Esophagus (tissue), 2 donors: ENCODE measurements at regions not wholly inside any gene's neighbourhood (a gene's known extent, or its start where the extent isn't known, plus 50 kb on each side); places are given as distances from the start of the nearest gene placed in this dataset.
"Not testable (repeated sequence)": the region's sequence is repeated elsewhere in the genome, so short reads cannot be mapped to it uniquely, and the experiment has no call there.

Source experiments
- H3K27ac ChIP-seq, 2 donors: one replicate each; pipeline ENCODE4 v1.5.1; 2013; ENCODE audit warnings: low read depth in 2 of 2, mild to moderate bottlenecking in 2 of 2, inconsistent platforms in 1 of 2, low read length in 1 of 2, moderate library complexity in 1 of 2
- H3K27me3 ChIP-seq, 2 donors: one replicate each; pipeline ENCODE4 v1.6.1; 2013; ENCODE audit warnings: low read length in 2 of 2, control low read depth in 1 of 2, mild to moderate bottlenecking in 1 of 2; ENCODE audit not compliant: insufficient read depth in 2 of 2, control insufficient read depth in 1 of 2
- H3K36me3 ChIP-seq, 2 donors: one replicate each; pipeline ENCODE4 v1.6.1; 2013; ENCODE audit warnings: low read length in 1 of 2; ENCODE audit not compliant: control insufficient read depth in 2 of 2, insufficient read depth in 2 of 2
- H3K4me1 ChIP-seq, 2 donors: one replicate each; pipeline ENCODE4 v1.6.1; 2013; ENCODE audit warnings: low read length in 1 of 2; ENCODE audit not compliant: control insufficient read depth in 2 of 2, insufficient read depth in 2 of 2
- H3K4me3 ChIP-seq, 2 donors: one replicate each; pipeline ENCODE4 v1.5.1; 2013; ENCODE audit warnings: low read length in 2 of 2, mild to moderate bottlenecking in 2 of 2, low read depth in 1 of 2, moderate library complexity in 1 of 2
- H3K9me3 ChIP-seq, 2 donors: one replicate each; pipeline ENCODE4 v1.6.1; 2013; ENCODE audit warnings: mild to moderate bottlenecking in 2 of 2, low read depth in 1 of 2, low read length in 1 of 2, moderate library complexity in 1 of 2; ENCODE audit not compliant: control insufficient read depth in 2 of 2, insufficient read depth in 1 of 2
- WGBS, 2 donors: extraction: QIAGEN DNeasy Blood & Tissue Kit; methylation state at CpG; one replicate each; pipeline ENCODE4 v1.1.7; 2013; 5-methylcytosine and 5-hydroxymethylcytosine counted together
- donor health status: healthy with polysubstance abuse.
- donor health status: Bipolar disorder and iron deficiency.

GRCh38 chrX:38954520-38954919 lies 153.3 kb downstream of the MID1IP1 start:
- no peak overlapping the region for H3K4me3 ChIP-seq
- WGBS, 2 donors, result 74 to 91% methylated on average over 2 of the region's 2 CpGs
- H3K9me3 ChIP-seq, result no peaks in the 10 kb centered on the region
- H3K27me3 ChIP-seq, result no peaks in the 10 kb centered on the region
- no peaks in the 10 kb centered on the region for H3K4me1 ChIP-seq
- no peaks in the 10 kb centered on the region for H3K36me3 ChIP-seq
- H3K27ac ChIP-seq, result no peak overlapping the region

- H3K27ac ChIP-seq, result no peak overlapping the region
These were observed 158.5 kb downstream of the MID1IP1 start for GRCh38 chrX:38959736-38960135.

GRCh38 chrX:38960137-38960536 lies 158.9 kb downstream of the MID1IP1 start:
- Histone ChIP-seq H3K9me3 (peaks cover 0 to 6% of the 10 kb centered on the region in 2 donors), H3K27me3 (no peaks in the 10 kb centered on the region), H3K4me1 (no peaks in the 10 kb centered on the region), H3K4me3 (no peak overlapping the region), H3K36me3 (no peaks in the 10 kb centered on the region), H3K27ac (no peak overlapping the region)
- WGBS, 2 donors, result 42 to 66% methylated on average over 2 of the region's 2 CpGs

More at GRCh38 chrX:38959736-38960135, 158.5 kb downstream of the MID1IP1 start:
- Histone ChIP-seq H3K9me3 (peaks cover 0 to 6% of the 10 kb centered on the region in 2 donors), H3K27me3 (no peaks in the 10 kb centered on the region), H3K36me3 (no peaks in the 10 kb centered on the region), H3K4me3 (no peak overlapping the region), H3K4me1 (no peaks in the 10 kb centered on the region)
- 52 to 67% methylated on average over 1 of the region's 1 CpG for WGBS, 2 donors

- peaks cover 0 to 6% of the 10 kb centered on the region in 2 donors for H3K9me3 ChIP-seq
- H3K4me1 ChIP-seq, result no peaks in the 10 kb centered on the region
- no peak overlapping the region for H3K4me3 ChIP-seq
- 85 to 86% methylated on average over 4 of the region's 4 CpGs for WGBS, 2 donors
- H3K27me3 ChIP-seq, result no peaks in the 10 kb centered on the region
- no peaks in the 10 kb centered on the region for H3K36me3 ChIP-seq
- H3K27ac ChIP-seq, result no peak overlapping the region
These were observed 160.7 kb downstream of the MID1IP1 start for GRCh38 chrX:38961936-38962335.

DNA sequence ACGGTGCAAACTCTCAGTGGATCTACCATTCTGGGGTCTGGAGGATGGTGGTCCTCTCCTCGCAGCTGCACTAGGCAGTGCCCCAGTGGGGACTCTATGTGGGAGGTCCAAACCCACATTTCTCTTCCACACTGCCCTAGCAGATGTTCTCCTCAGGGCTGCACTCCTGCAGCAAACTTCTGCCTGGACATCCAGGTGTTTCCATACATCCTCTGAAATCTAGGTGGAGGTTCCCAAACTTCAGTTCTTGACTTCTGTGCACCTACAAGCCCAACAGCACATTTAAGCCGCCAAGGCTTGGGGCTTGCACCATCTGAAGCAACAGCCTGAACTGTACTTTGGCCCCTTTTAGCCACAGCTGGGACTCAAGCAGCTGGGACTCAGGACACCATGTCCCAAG lies 162.0 kb downstream of the MID1IP1 start:
- not testable (repeated sequence) for H3K27ac ChIP-seq, H3K27me3 ChIP-seq, H3K9me3 ChIP-seq, H3K36me3 ChIP-seq, H3K4me3 ChIP-seq, H3K4me1 ChIP-seq
- WGBS, 2 donors, result 94% methylated on average over 3 of the region's 3 CpGs

DNA sequence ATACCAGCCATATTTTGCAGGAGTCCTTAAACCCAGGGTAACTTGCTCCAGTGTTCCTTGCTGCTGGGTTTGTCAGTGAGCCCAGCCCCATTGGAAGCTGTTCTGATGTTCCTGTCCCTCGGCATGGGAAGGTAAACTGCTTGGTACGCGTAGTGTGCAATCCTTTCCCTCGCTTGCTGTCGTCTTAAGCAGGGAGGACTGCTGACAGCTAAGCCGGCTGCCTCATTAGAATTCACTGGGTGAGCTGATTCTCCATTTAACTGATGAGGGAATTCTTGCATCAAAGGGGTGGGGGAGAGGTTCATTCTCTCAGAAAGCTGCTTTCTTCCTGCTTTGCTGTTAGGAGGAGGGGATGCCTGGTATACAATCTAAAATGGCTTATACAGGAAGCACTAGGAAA lies 164.6 kb downstream of the MID1IP1 start:
- H3K27me3 ChIP-seq, result no peaks in the 10 kb centered on the region
- H3K4me3 ChIP-seq, result no peak overlapping the region
- H3K4me1 ChIP-seq, result no peaks in the 10 kb centered on the region
- peaks cover 0 to 6% of the 10 kb centered on the region in 2 donors for H3K9me3 ChIP-seq
- no peak overlapping the region for H3K27ac ChIP-seq
- WGBS, 2 donors, result 67 to 82% methylated on average over 6 of the region's 6 CpGs
- no peaks in the 10 kb centered on the region for H3K36me3 ChIP-seq

GRCh38 chrX:38968344-38969216 lies 167.3 kb downstream of the MID1IP1 start:
- Histone ChIP-seq H3K36me3 (no peaks in the 10 kb centered on the region), H3K27ac (no peak overlapping the region), H3K4me3 (no peak overlapping the region), H3K4me1 (no peaks in the 10 kb centered on the region), H3K27me3 (no peaks in the 10 kb centered on the region), H3K9me3 (no peaks in the 10 kb centered on the region)
- 64 to 67% methylated on average over 3 of the region's 3 CpGs for WGBS, 2 donors

DNA sequence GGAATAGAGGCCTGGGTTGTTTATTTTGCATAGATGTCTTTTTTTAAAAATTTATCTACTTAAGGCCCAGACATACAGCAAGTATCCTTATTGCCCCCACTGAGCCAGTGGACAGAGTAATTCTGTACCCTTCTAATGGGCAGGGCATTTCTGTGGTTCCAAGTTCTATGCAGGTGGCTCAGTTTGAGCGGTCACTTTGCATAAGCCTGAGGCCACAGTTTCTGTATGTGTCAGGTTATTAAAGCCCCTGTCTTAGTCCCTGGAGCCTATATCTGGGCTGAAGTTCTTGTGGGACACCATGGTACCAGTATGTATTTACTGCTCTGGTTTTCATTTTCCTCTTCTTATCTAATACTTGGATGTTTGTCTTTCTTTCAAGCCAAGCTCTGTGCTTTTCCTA lies 168.8 kb downstream of the MID1IP1 start:
- Histone ChIP-seq H3K9me3 (no peaks in the 10 kb centered on the region), H3K27me3 (peaks cover 0 to 1% of the 10 kb centered on the region in 2 donors), H3K4me1 (no peaks in the 10 kb centered on the region), H3K27ac (no peak overlapping the region), H3K4me3 (no peak overlapping the region), H3K36me3 (no peaks in the 10 kb centered on the region)
- WGBS, 2 donors, result 95 to 98% methylated on average over 1 of the region's 1 CpG

GRCh38 chrX:38970845-38971244 lies 169.6 kb downstream of the MID1IP1 start:
- 78 to 93% methylated on average over 3 of the region's 3 CpGs for WGBS, 2 donors
- Histone ChIP-seq H3K27me3 (peaks cover 0 to 5% of the 10 kb centered on the region in 2 donors), H3K9me3 (no peaks in the 10 kb centered on the region), H3K27ac (no peak overlapping the region), H3K36me3 (no peaks in the 10 kb centered on the region), H3K4me3 (no peak overlapping the region), H3K4me1 (no peaks in the 10 kb centered on the region)

- WGBS, 2 donors, result 58 to 70% methylated on average over 3 of the region's 3 CpGs
- no peaks in the 10 kb centered on the region for H3K36me3 ChIP-seq
- H3K27ac ChIP-seq, result no peak overlapping the region
- H3K4me1 ChIP-seq, result no peaks in the 10 kb centered on the region
- H3K27me3 ChIP-seq, result peaks cover 0 to 6% of the 10 kb centered on the region in 2 donors
- no peak overlapping the region for H3K4me3 ChIP-seq
- no peaks in the 10 kb centered on the region for H3K9me3 ChIP-seq
These were observed 172.1 kb downstream of the MID1IP1 start for GRCh38 chrX:38973322-38973721.
